Mammary epithelial cell (primary cell): ENCODE measurements at regions not wholly inside any gene's neighbourhood (a gene's known extent, or its start where the extent isn't known, plus 50 kb on each side); places are given as distances from the start of the nearest gene placed in this dataset.

Source experiments
- CTCF ChIP-seq, 2 donors: IDR thresholded peaks in 1 of 2; conservative IDR thresholded peaks in 1 of 2; 2 replicates each; pipeline ENCODE4 v1.5.1; 2011 to 2012; ENCODE audit warnings: inconsistent platforms in 2 of 2, low read length in 2 of 2, mild to moderate bottlenecking in 2 of 2, control low read depth in 1 of 2, low read depth in 1 of 2; ENCODE audit not compliant: insufficient read depth in 1 of 2; ENCODE audit errors: extremely low read depth in 1 of 2
- EZH2 ChIP-seq: IDR thresholded peaks from 2 replicates; pipeline ENCODE4 v1.6.1; 2012; ENCODE audit warnings: low read length, inconsistent platforms, borderline replicate concordance

- TF ChIP-seq CTCF (conservative IDR thresholded peaks at IDR 0.05 in 1 of 2, IDR thresholded peaks at IDR 0.05 in 1 of 2; ENCODE audit: extremely low read depth in 1 of 2, insufficient read depth in 1 of 2, low read depth in 1 of 2, low read length in 2 of 2) (no peak), EZH2 (no peak)
Measured at GRCh38 chr11:110787680-110788079, 75.4 kb upstream of the ARHGAP20 start.
